ENCODE measurements at regions not wholly inside any gene's neighbourhood (a gene's known extent, or its start where the extent isn't known, plus 50 kb on each side); places are given as distances from the start of the nearest gene placed in this dataset.

DNA sequence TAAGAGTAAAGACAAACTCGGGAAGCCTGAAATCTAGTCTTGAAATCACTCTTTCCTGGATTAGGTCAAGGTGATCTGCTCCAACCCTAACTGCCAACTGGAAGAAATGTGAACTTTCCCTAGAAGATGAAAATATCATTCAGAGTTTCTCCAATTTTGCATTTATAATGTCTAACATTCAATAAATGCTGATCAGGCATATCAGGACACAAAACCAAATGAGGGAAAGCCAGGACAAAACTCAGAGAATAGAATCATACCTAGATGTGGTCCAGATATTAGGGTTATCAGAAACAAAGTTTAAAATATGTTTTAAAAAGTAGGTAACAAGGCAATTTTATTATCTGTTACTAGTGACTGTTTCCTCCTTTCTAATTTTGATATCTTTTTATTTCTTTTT, 335.5 kb upstream of the MAP3K7 start:
- TF ChIP-seq GATA2 (IDR thresholded peaks at IDR 0.05; ENCODE audit: low read depth, low read length) (no peak), GATA3 (IDR thresholded peaks at IDR 0.05; ENCODE audit: low read depth, low read length) (no peak)
